Activated CD4-positive, alpha-beta T cell treated with anti-CD3 and anti-CD28 coated beads for 24 hours (primary cell): ENCODE measurements at regions not wholly inside any gene's neighbourhood (a gene's known extent, or its start where the extent isn't known, plus 50 kb on each side); places are given as distances from the start of the nearest gene placed in this dataset.

Experiments
- DNase-seq, 2 donors: peaks; one replicate each; pipeline ENCODE4 v3.0.0-alpha.2; 2020; ENCODE audit warnings: low read depth in 2 of 2

GRCh38 chr14:71666571-71667145 lies 265.6 kb upstream of the RGS6 start:
- no peak for DNase-seq

GRCh38 chr14:71668186-71668912 lies 263.9 kb upstream of the RGS6 start:
- no peak for DNase-seq

- DNase-seq: no peak
These were observed 259.6 kb upstream of the RGS6 start for GRCh38 chr14:71672596-71672995.

- no peak for DNase-seq
These were observed 256.9 kb upstream of the RGS6 start for GRCh38 chr14:71675126-71675899.

- no peak for DNase-seq
These were observed 256.3 kb upstream of the RGS6 start for GRCh38 chr14:71675900-71676287.

GRCh38 chr14:71680736-71681387 lies 251.4 kb upstream of the RGS6 start:
- DNase-seq: no peak

- DNase-seq: no peak
These were observed 249.9 kb upstream of the RGS6 start for GRCh38 chr14:71682337-71682736.

- DNase-seq: no peak
These were observed 247.9 kb upstream of the RGS6 start for GRCh38 chr14:71684323-71684722.

GRCh38 chr14:71686677-71687076 lies 245.6 kb upstream of the RGS6 start:
- DNase-seq: no peak

- DNase-seq: no peak
These were observed 244.9 kb upstream of the RGS6 start for GRCh38 chr14:71687166-71687831.

GRCh38 chr14:71688576-71688975 lies 243.7 kb upstream of the RGS6 start:
- no peak for DNase-seq

- no peak for DNase-seq
These were observed 241.8 kb upstream of the RGS6 start for GRCh38 chr14:71690478-71690877.

GRCh38 chr14:71692496-71692895 lies 239.7 kb upstream of the RGS6 start:
- no peak for DNase-seq

GRCh38 chr14:71693381-71693780 lies 238.8 kb upstream of the RGS6 start:
- no peak for DNase-seq

- DNase-seq: no peak
These were observed 237.4 kb upstream of the RGS6 start for GRCh38 chr14:71694591-71695530.

- DNase-seq: no peak
These were observed 236.4 kb upstream of the RGS6 start for GRCh38 chr14:71695611-71696350.

- no peak for DNase-seq
These were observed 234.2 kb upstream of the RGS6 start for GRCh38 chr14:71698027-71698426.

GRCh38 chr14:71698673-71699072 lies 233.6 kb upstream of the RGS6 start:
- no peak for DNase-seq

GRCh38 chr14:71701990-71702389 lies 230.2 kb upstream of the RGS6 start:
- no peak for DNase-seq

GRCh38 chr14:71702786-71703185 lies 229.4 kb upstream of the RGS6 start:
- DNase-seq: no peak
